Right cardiac atrium (tissue), 5 donors: ENCODE measurements at regions not wholly inside any gene's neighbourhood (a gene's known extent, or its start where the extent isn't known, plus 50 kb on each side); places are given as distances from the start of the nearest gene placed in this dataset.
"Not testable (repeated sequence)": the region's sequence is repeated elsewhere in the genome, so short reads cannot be mapped to it uniquely, and the experiment has no call there.

ENCODE experiments used
- ATAC-seq, 2 donors: fragments of 200-7000 bp; cut with Tn5 transposase; one replicate each; pipeline versions ENCODE4 v1.8.0 to v1.9.1; 2020; ENCODE audit warnings: moderate library complexity in 2 of 2, mild to moderate bottlenecking in 1 of 2
- DNase-seq, 3 donors: peaks; one replicate each; pipeline ENCODE4 v3.0.0-alpha.2; 2020
- H3K27ac ChIP-seq: one replicate; pipeline ENCODE4 v1.5.1; 2013; ENCODE audit warnings: mild to moderate bottlenecking, low read length, control low read depth, moderate library complexity
- H3K27me3 ChIP-seq: one replicate; pipeline ENCODE4 v1.6.1; 2013; ENCODE audit not compliant: control insufficient read depth, insufficient read depth
- H3K4me1 ChIP-seq: one replicate; pipeline ENCODE4 v1.6.1; 2013; ENCODE audit warnings: low read length; ENCODE audit not compliant: control insufficient read depth, insufficient read depth
- H3K4me3 ChIP-seq: one replicate; pipeline ENCODE4 v1.5.1; 2013; ENCODE audit warnings: low read length, control low read depth
- H3K9me3 ChIP-seq: one replicate; pipeline ENCODE4 v1.6.1; 2013; ENCODE audit warnings: low read length; ENCODE audit not compliant: control insufficient read depth
- WGBS: extraction: QIAGEN DNeasy Blood & Tissue Kit; methylation state at CpG from one replicate; pipeline ENCODE4 v1.1.7; 2013; 5-methylcytosine and 5-hydroxymethylcytosine counted together
- intact Hi-C, 4 donors: fragments of 100-400 bp; cut with DNase I; formaldehyde crosslinking; loops; one replicate each; pipeline versions ENCODE4 v1.11.0 to v1.14.0; 2022 to 2023
- donor health status: healthy with polysubstance abuse.
- donor health status: DM: no; HTN: yes; CAD: no.
- donor health status: DM: no; HTN: no; CAD: no.
- donor health status: DM: no; HTN: yes; CAD: no; lungs with severe emphysema.
- donor health status: DM: yes; HTN: yes; CAD: no.

GRCh38 chr2:875687-876615 lies 74.7 kb upstream of the SNTG2 start:
- no peak for ATAC-seq
- WGBS: 86% methylated on average over 23 of the region's 23 CpGs
- DNase-seq: no peak
- intact Hi-C loops: no loop called here
- H3K4me3 ChIP-seq: no peak overlapping the region
- H3K4me1 ChIP-seq: no peaks in the 10 kb centered on the region
- no peaks in the 10 kb centered on the region for H3K27me3 ChIP-seq
- no peak overlapping the region for H3K27ac ChIP-seq
- H3K9me3 ChIP-seq: no peaks in the 10 kb centered on the region

GRCh38 chr2:873651-874580 lies 76.7 kb upstream of the SNTG2 start:
- intact Hi-C loops: no loop called here
- Histone ChIP-seq H3K27me3 (no peaks in the 10 kb centered on the region), H3K4me3 (no peak overlapping the region), H3K4me1 (no peaks in the 10 kb centered on the region), H3K9me3 (no peaks in the 10 kb centered on the region), H3K27ac (no peak overlapping the region)
- 86% methylated on average over 27 of the region's 27 CpGs for WGBS
- DNase-seq (no peak), ATAC-seq (no peak)

GRCh38 chr2:873027-873426 lies 77.6 kb upstream of the SNTG2 start:
- DNase-seq: no peak
- Histone ChIP-seq H3K4me1 (no peaks in the 10 kb centered on the region), H3K27me3 (no peaks in the 10 kb centered on the region), H3K4me3 (no peak overlapping the region), H3K9me3 (no peaks in the 10 kb centered on the region), H3K27ac (no peak overlapping the region)
- 84% methylated on average over 4 of the region's 4 CpGs for WGBS
- ATAC-seq: no peak
- intact Hi-C loops: no loop called here

GRCh38 chr2:871926-872680 lies 78.5 kb upstream of the SNTG2 start:
- 77% methylated on average over 19 of the region's 19 CpGs for WGBS
- H3K27me3 ChIP-seq: no peaks in the 10 kb centered on the region
- H3K9me3 ChIP-seq: no peaks in the 10 kb centered on the region
- H3K27ac ChIP-seq: no peak overlapping the region
- no peak for DNase-seq
- H3K4me1 ChIP-seq: no peaks in the 10 kb centered on the region
- no peak overlapping the region for H3K4me3 ChIP-seq
- ATAC-seq: no peak
- intact Hi-C loops: no loop called here

GRCh38 chr2:871175-871727 lies 79.4 kb upstream of the SNTG2 start:
- WGBS: 89% methylated on average over 24 of the region's 24 CpGs
- DNase-seq (no peak), ATAC-seq (no peak)
- intact Hi-C loops: no loop called here
- H3K27me3 ChIP-seq: no peaks in the 10 kb centered on the region
- H3K9me3 ChIP-seq: no peaks in the 10 kb centered on the region
- no peak overlapping the region for H3K27ac ChIP-seq
- no peak overlapping the region for H3K4me3 ChIP-seq
- H3K4me1 ChIP-seq: no peaks in the 10 kb centered on the region

- H3K4me3 ChIP-seq: no peak overlapping the region
- H3K27ac ChIP-seq: no peak overlapping the region
- WGBS: 84% methylated on average over 8 of the region's 8 CpGs
- intact Hi-C loops: no loop called here
- ATAC-seq (no peak), DNase-seq (no peak)
- H3K4me1 ChIP-seq: no peaks in the 10 kb centered on the region
- no peaks in the 10 kb centered on the region for H3K27me3 ChIP-seq
- no peaks in the 10 kb centered on the region for H3K9me3 ChIP-seq
Measured at GRCh38 chr2:870426-870825, 80.2 kb upstream of the SNTG2 start.

- Histone ChIP-seq H3K4me3 (no peak overlapping the region), H3K4me1 (no peaks in the 10 kb centered on the region), H3K9me3 (no peaks in the 10 kb centered on the region), H3K27me3 (no peaks in the 10 kb centered on the region), H3K27ac (no peak overlapping the region)
- 78% methylated on average over 1 of the region's 1 CpG for WGBS
- intact Hi-C loops: no loop called here
- ATAC-seq (no peak), DNase-seq (no peak)
Measured at GRCh38 chr2:869894-870293, 80.8 kb upstream of the SNTG2 start.

- H3K27ac ChIP-seq: no peak overlapping the region
- DNase-seq (no peak), ATAC-seq (no peak)
- H3K9me3 ChIP-seq: no peaks in the 10 kb centered on the region
- intact Hi-C loops: no loop called here
- no peaks in the 10 kb centered on the region for H3K4me1 ChIP-seq
- no peaks in the 10 kb centered on the region for H3K27me3 ChIP-seq
- 61% methylated on average over 16 of the region's 16 CpGs for WGBS
- H3K4me3 ChIP-seq: no peak overlapping the region
Measured at GRCh38 chr2:869357-869871, 81.2 kb upstream of the SNTG2 start.

GRCh38 chr2:868857-869256 lies 81.8 kb upstream of the SNTG2 start:
- H3K4me3 ChIP-seq, intact Hi-C loops: not testable (repeated sequence)

GRCh38 chr2:867296-867695 lies 83.4 kb upstream of the SNTG2 start:
- Histone ChIP-seq H3K27ac (no peak overlapping the region), H3K4me3 (no peak overlapping the region), H3K27me3 (no peaks in the 10 kb centered on the region), H3K4me1 (no peaks in the 10 kb centered on the region), H3K9me3 (no peaks in the 10 kb centered on the region)
- 49% methylated on average over 9 of the region's 9 CpGs for WGBS
- no peak for DNase-seq
- intact Hi-C loops: no loop called here
- no peak for ATAC-seq

More at GRCh38 chr2:868857-869256, 81.8 kb upstream of the SNTG2 start:
- DNase-seq, H3K4me1 ChIP-seq, ATAC-seq, H3K9me3 ChIP-seq, H3K27me3 ChIP-seq, H3K27ac ChIP-seq: not testable (repeated sequence)
- 86% methylated on average over 45 of the region's 51 CpGs for WGBS
